ENCODE measurements at regions not wholly inside any gene's neighbourhood (a gene's known extent, or its start where the extent isn't known, plus 50 kb on each side); places are given as distances from the start of the nearest gene placed in this dataset.

GRCh38 chr1:244200596-244200995, 149.5 kb downstream of the ZBTB18 start:
- Mint-ChIP-seq H3K4me1 (no peaks in the 10 kb centered on the region), H3K4me3 (no peak overlapping the region), H3K9me3 (no peaks in the 10 kb centered on the region), H3K36me3 (no peaks in the 10 kb centered on the region), H3K27me3 (no peaks in the 10 kb centered on the region), H3K27ac (no peak overlapping the region)

GRCh38 chr1:244201750-244202149, 150.7 kb downstream of the ZBTB18 start:
- no peaks in the 10 kb centered on the region for H3K4me1 Mint-ChIP-seq
- no peaks in the 10 kb centered on the region for H3K27me3 Mint-ChIP-seq
- no peaks in the 10 kb centered on the region for H3K9me3 Mint-ChIP-seq
- H3K36me3 Mint-ChIP-seq: no peaks in the 10 kb centered on the region
- H3K27ac Mint-ChIP-seq: no peak overlapping the region
- H3K4me3 Mint-ChIP-seq: no peak overlapping the region

GRCh38 chr1:244204004-244204403, 152.9 kb downstream of the ZBTB18 start:
- Mint-ChIP-seq H3K27ac (no peak overlapping the region), H3K36me3 (no peaks in the 10 kb centered on the region), H3K27me3 (no peaks in the 10 kb centered on the region), H3K9me3 (no peaks in the 10 kb centered on the region), H3K4me1 (no peaks in the 10 kb centered on the region), H3K4me3 (no peak overlapping the region)

- Mint-ChIP-seq H3K9me3 (no peaks in the 10 kb centered on the region), H3K36me3 (no peaks in the 10 kb centered on the region), H3K27ac (no peak overlapping the region)
These were observed 154.1 kb downstream of the ZBTB18 start for GRCh38 chr1:244205171-244205570.

GRCh38 chr1:244205906-244206305, 154.8 kb downstream of the ZBTB18 start:
- Mint-ChIP-seq H3K27me3 (no peaks in the 10 kb centered on the region), H3K27ac (no peak overlapping the region), H3K4me1 (no peaks in the 10 kb centered on the region), H3K4me3 (no peak overlapping the region), H3K36me3 (no peaks in the 10 kb centered on the region), H3K9me3 (no peaks in the 10 kb centered on the region)

More at GRCh38 chr1:244205171-244205570, 154.1 kb downstream of the ZBTB18 start:
- H3K27me3 Mint-ChIP-seq: no peaks in the 10 kb centered on the region
- no peak overlapping the region for H3K4me3 Mint-ChIP-seq
- H3K4me1 Mint-ChIP-seq: no peaks in the 10 kb centered on the region

- Mint-ChIP-seq H3K27ac (no peak overlapping the region), H3K4me3 (no peak overlapping the region), H3K4me1 (no peaks in the 10 kb centered on the region), H3K36me3 (no peaks in the 10 kb centered on the region), H3K9me3 (no peaks in the 10 kb centered on the region), H3K27me3 (no peaks in the 10 kb centered on the region)
These were observed 156.2 kb downstream of the ZBTB18 start for GRCh38 chr1:244207042-244207934.

- Mint-ChIP-seq H3K4me1 (no peaks in the 10 kb centered on the region), H3K9me3 (no peaks in the 10 kb centered on the region)
These were observed 156.8 kb downstream of the ZBTB18 start for GRCh38 chr1:244207935-244208244.

GRCh38 chr1:244209955-244210354, 158.9 kb downstream of the ZBTB18 start:
- no peaks in the 10 kb centered on the region for H3K36me3 Mint-ChIP-seq
- H3K4me3 Mint-ChIP-seq: no peak overlapping the region
- no peaks in the 10 kb centered on the region for H3K27me3 Mint-ChIP-seq
- no peaks in the 10 kb centered on the region for H3K9me3 Mint-ChIP-seq
- H3K4me1 Mint-ChIP-seq: no peaks in the 10 kb centered on the region
- H3K27ac Mint-ChIP-seq: no peak overlapping the region

More at GRCh38 chr1:244207935-244208244, 156.8 kb downstream of the ZBTB18 start:
- no peak overlapping the region for H3K27ac Mint-ChIP-seq
- no peak overlapping the region for H3K4me3 Mint-ChIP-seq
- H3K36me3 Mint-ChIP-seq: no peaks in the 10 kb centered on the region
- no peaks in the 10 kb centered on the region for H3K27me3 Mint-ChIP-seq

GRCh38 chr1:244210884-244211558, 159.9 kb downstream of the ZBTB18 start:
- H3K4me1 Mint-ChIP-seq: no peaks in the 10 kb centered on the region
- no peak overlapping the region for H3K27ac Mint-ChIP-seq
- H3K27me3 Mint-ChIP-seq: no peaks in the 10 kb centered on the region
- no peak overlapping the region for H3K4me3 Mint-ChIP-seq
- no peaks in the 10 kb centered on the region for H3K36me3 Mint-ChIP-seq
- H3K9me3 Mint-ChIP-seq: no peaks in the 10 kb centered on the region

- Mint-ChIP-seq H3K4me3 (no peak overlapping the region), H3K27me3 (no peaks in the 10 kb centered on the region), H3K9me3 (no peaks in the 10 kb centered on the region), H3K27ac (no peak overlapping the region), H3K4me1 (no peaks in the 10 kb centered on the region), H3K36me3 (no peaks in the 10 kb centered on the region)
These were observed 160.5 kb downstream of the ZBTB18 start for GRCh38 chr1:244211559-244211944.

GRCh38 chr1:244212219-244212618, 161.1 kb downstream of the ZBTB18 start:
- Mint-ChIP-seq H3K27me3 (no peaks in the 10 kb centered on the region), H3K4me1 (no peaks in the 10 kb centered on the region), H3K9me3 (no peaks in the 10 kb centered on the region), H3K36me3 (no peaks in the 10 kb centered on the region), H3K4me3 (no peak overlapping the region), H3K27ac (no peak overlapping the region)

- Mint-ChIP-seq H3K9me3 (no peaks in the 10 kb centered on the region), H3K4me3 (no peak overlapping the region), H3K4me1 (no peaks in the 10 kb centered on the region), H3K27me3 (no peaks in the 10 kb centered on the region), H3K36me3 (no peaks in the 10 kb centered on the region), H3K27ac (no peak overlapping the region)
These were observed 161.9 kb downstream of the ZBTB18 start for GRCh38 chr1:244212797-244213475.

- H3K9me3 Mint-ChIP-seq: no peaks in the 10 kb centered on the region
- H3K4me1 Mint-ChIP-seq: no peaks in the 10 kb centered on the region
- no peak overlapping the region for H3K4me3 Mint-ChIP-seq
- no peak overlapping the region for H3K27ac Mint-ChIP-seq
- no peaks in the 10 kb centered on the region for H3K27me3 Mint-ChIP-seq
- H3K36me3 Mint-ChIP-seq: no peaks in the 10 kb centered on the region
These were observed 163.2 kb downstream of the ZBTB18 start for GRCh38 chr1:244214009-244214967.

- no peak overlapping the region for H3K4me3 Mint-ChIP-seq
These were observed 165.8 kb downstream of the ZBTB18 start for GRCh38 chr1:244216836-244217235.

GRCh38 chr1:244217711-244218110, 166.6 kb downstream of the ZBTB18 start:
- Mint-ChIP-seq H3K4me3 (no peak overlapping the region), H3K4me1 (no peaks in the 10 kb centered on the region), H3K36me3 (no peaks in the 10 kb centered on the region), H3K27me3 (no peaks in the 10 kb centered on the region), H3K27ac (no peak overlapping the region), H3K9me3 (no peaks in the 10 kb centered on the region)

More at GRCh38 chr1:244216836-244217235, 165.8 kb downstream of the ZBTB18 start:
- Mint-ChIP-seq H3K9me3 (no peaks in the 10 kb centered on the region), H3K4me1 (no peaks in the 10 kb centered on the region), H3K27me3 (no peaks in the 10 kb centered on the region), H3K36me3 (no peaks in the 10 kb centered on the region), H3K27ac (no peak overlapping the region)

All from activated naive CD4-positive, alpha-beta T cell treated with anti-CD3 and anti-CD28 coated beads, Interleukin-2, amount 50 U/mL, for 24 hours (primary cell).